Erythroblast (primary cell): ENCODE measurements at regions not wholly inside any gene's neighbourhood (a gene's known extent, or its start where the extent isn't known, plus 50 kb on each side); places are given as distances from the start of the nearest gene placed in this dataset.

ENCODE experiments used
- GATA1 ChIP-seq: IDR thresholded peaks from 2 replicates; pipeline ENCODE4 v1.6.1; 2011; ENCODE audit warnings: low read depth, mild to moderate bottlenecking, control low read depth, low read length, moderate library complexity
- POLR2A ChIP-seq: IDR thresholded peaks from 2 replicates; pipeline ENCODE4 v1.6.1; 2011; ENCODE audit warnings: mild to moderate bottlenecking, low read length

- TF ChIP-seq POLR2A (no peak), GATA1 (no peak)
Observed at GRCh38 chr18:40088130-40088529, 1866.9 kb upstream of the PIK3C3 start.
